Vagina (tissue), 2 donors: ENCODE measurements at regions not wholly inside any gene's neighbourhood (a gene's known extent, or its start where the extent isn't known, plus 50 kb on each side); places are given as distances from the start of the nearest gene placed in this dataset.

Source experiments
- POLR2A ChIP-seq, 2 donors: fragments of 450-650 bp; IDR thresholded peaks; one replicate each; pipeline ENCODE4 v1.6.1; 2017; ENCODE audit warnings: antibody characterized with exemption in 2 of 2, mild to moderate bottlenecking in 2 of 2, moderate library complexity in 2 of 2
- TF ChIP-seq, protein P1 (sequence below), 3 experiments: fragments of 450-650 bp in 2 of 3; fragments of 200-600 bp in 1 of 3; sonication (generic) in 1 of 3; IDR thresholded peaks; one replicate each; pipeline ENCODE4 v1.5.1; 2017 to 2019; ENCODE audit warnings: antibody characterized with exemption in 3 of 3, mild to moderate bottlenecking in 2 of 3, moderate library complexity in 2 of 3

DNA sequence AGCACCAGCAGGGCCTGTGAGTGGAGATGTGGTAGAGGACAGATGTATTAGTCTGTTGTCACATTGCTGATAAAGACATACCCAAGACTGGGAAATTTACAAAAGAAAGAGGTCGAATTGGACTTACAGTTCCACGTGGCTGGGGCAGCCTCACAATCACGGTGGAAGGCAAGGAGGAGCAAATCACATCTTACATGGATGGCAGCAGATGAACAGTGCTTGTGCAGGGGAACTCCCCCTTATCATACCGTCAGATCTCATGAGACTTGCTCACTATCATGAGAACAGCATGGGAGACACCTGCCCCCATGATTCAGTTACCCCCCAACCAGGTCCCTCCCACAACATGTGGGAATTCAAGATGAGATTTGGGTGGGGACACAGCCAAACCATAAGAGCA is 361.9 kb downstream of the VRK1 start:
- TF ChIP-seq POLR2A (IDR thresholded peaks at IDR 0.05): no peak
- TF ChIP-seq, protein P1, sequence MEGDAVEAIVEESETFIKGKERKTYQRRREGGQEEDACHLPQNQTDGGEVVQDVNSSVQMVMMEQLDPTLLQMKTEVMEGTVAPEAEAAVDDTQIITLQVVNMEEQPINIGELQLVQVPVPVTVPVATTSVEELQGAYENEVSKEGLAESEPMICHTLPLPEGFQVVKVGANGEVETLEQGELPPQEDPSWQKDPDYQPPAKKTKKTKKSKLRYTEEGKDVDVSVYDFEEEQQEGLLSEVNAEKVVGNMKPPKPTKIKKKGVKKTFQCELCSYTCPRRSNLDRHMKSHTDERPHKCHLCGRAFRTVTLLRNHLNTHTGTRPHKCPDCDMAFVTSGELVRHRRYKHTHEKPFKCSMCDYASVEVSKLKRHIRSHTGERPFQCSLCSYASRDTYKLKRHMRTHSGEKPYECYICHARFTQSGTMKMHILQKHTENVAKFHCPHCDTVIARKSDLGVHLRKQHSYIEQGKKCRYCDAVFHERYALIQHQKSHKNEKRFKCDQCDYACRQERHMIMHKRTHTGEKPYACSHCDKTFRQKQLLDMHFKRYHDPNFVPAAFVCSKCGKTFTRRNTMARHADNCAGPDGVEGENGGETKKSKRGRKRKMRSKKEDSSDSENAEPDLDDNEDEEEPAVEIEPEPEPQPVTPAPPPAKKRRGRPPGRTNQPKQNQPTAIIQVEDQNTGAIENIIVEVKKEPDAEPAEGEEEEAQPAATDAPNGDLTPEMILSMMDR (IDR thresholded peaks at IDR 0.05): no peak
